GM23338 (cell line): ENCODE measurements at regions not wholly inside any gene's neighbourhood (a gene's known extent, or its start where the extent isn't known, plus 50 kb on each side); places are given as distances from the start of the nearest gene placed in this dataset.
A peak's percentile ranks its signal among the peaks of the same experiment; 100 is the strongest.

Source experiments
- ATAC-seq: fragments of 200-7000 bp; cut with Tn5 transposase; 3 replicates; pipeline ENCODE4 v1.9.1; 2020
- DNase-seq: peaks from one replicate; pipeline ENCODE4 v3.0.0-alpha.2; 2015; ENCODE audit warnings: low spot score
- H2AFZ ChIP-seq: fragments of 200-600 bp; sonication (generic); 2 replicates; pipeline ENCODE4 v1.8.0; 2016; ENCODE audit warnings: antibody characterized with exemption, mild to moderate bottlenecking, moderate library complexity
- H3F3A ChIP-seq: fragments of 200-600 bp; sonication (generic); replicated peaks from 2 replicates; pipeline ENCODE4 v1.8.0; 2017; ENCODE audit warnings: antibody characterized with exemption, mixed run types, low read depth
- H3K27ac ChIP-seq: fragments of 200-600 bp; sonication (generic); 2 replicates; pipeline ENCODE4 v1.6.1; 2016; ENCODE audit warnings: low read depth
- H3K27me3 ChIP-seq: fragments of 200-600 bp; sonication (generic); 2 replicates; pipeline ENCODE4 v1.8.0; 2016; ENCODE audit warnings: mild to moderate bottlenecking, mixed run types, moderate library complexity; ENCODE audit not compliant: insufficient read depth
- H3K36me3 ChIP-seq: fragments of 200-600 bp; sonication (generic); 2 replicates; pipeline ENCODE4 v1.8.0; 2016; ENCODE audit warnings: mild to moderate bottlenecking; ENCODE audit not compliant: insufficient read depth
- H3K4me1 ChIP-seq: fragments of 200-600 bp; sonication (generic); 2 replicates; pipeline ENCODE4 v1.8.0; 2016; ENCODE audit warnings: mild to moderate bottlenecking, moderate library complexity; ENCODE audit not compliant: insufficient read depth
- H3K4me2 ChIP-seq: fragments of 200-600 bp; sonication (generic); 2 replicates; pipeline ENCODE4 v1.7.1; 2017; ENCODE audit warnings: mixed run types
- H3K4me3 ChIP-seq: fragments of 200-600 bp; sonication (generic); 2 replicates; pipeline ENCODE4 v1.6.1; 2016; ENCODE audit warnings: mixed run types
- H3K79me2 ChIP-seq: fragments of 200-600 bp; sonication (generic); replicated peaks from 2 replicates; pipeline ENCODE4 v1.8.0; 2017; ENCODE audit warnings: mild to moderate bottlenecking; ENCODE audit not compliant: insufficient read depth
- H3K9me2 ChIP-seq: fragments of 200-600 bp; sonication (generic); 2 replicates; pipeline ENCODE4 v1.8.0; 2017; ENCODE audit not compliant: insufficient read depth
- H4K20me1 ChIP-seq: fragments of 200-600 bp; sonication (generic); replicated peaks from 2 replicates; pipeline ENCODE4 v1.8.0; 2017; ENCODE audit warnings: mild to moderate bottlenecking; ENCODE audit not compliant: insufficient read depth
- H3K27ac Mint-ChIP-seq: 2 replicates; pipeline ENCODE4 v1.8.0; 2020; ENCODE audit warnings: inconsistent platforms, mild to moderate bottlenecking, moderate library complexity, mixed read lengths
- H3K27me3 Mint-ChIP-seq: 3 replicates; pipeline ENCODE4 v1.8.0; 2022; ENCODE audit warnings: low read depth, mild to moderate bottlenecking, moderate library complexity, mixed read lengths, inconsistent platforms; ENCODE audit not compliant: insufficient read depth, poor library complexity
- H3K36me3 Mint-ChIP-seq: 3 replicates; pipeline ENCODE4 v1.8.0; 2021; ENCODE audit warnings: low read depth, mild to moderate bottlenecking, inconsistent platforms, moderate library complexity, mixed read lengths
- H3K4me1 Mint-ChIP-seq: 3 replicates; pipeline ENCODE4 v1.8.0; 2020; ENCODE audit warnings: mild to moderate bottlenecking, inconsistent platforms, mixed read lengths
- H3K4me3 Mint-ChIP-seq: 3 replicates; pipeline ENCODE4 v1.8.0; 2021; ENCODE audit warnings: moderate library complexity, mild to moderate bottlenecking, inconsistent platforms, mixed read lengths
- H3K9me3 Mint-ChIP-seq: 3 replicates; pipeline ENCODE4 v1.8.0; 2020; ENCODE audit warnings: moderate library complexity, mild to moderate bottlenecking, inconsistent platforms, mixed read lengths
- CREB1 ChIP-seq: fragments of 250-450 bp; sonication (Bioruptor Pico); IDR thresholded peaks from 2 replicates; pipeline ENCODE4 v1.5.0; 2020; ENCODE audit warnings: low read depth, mild to moderate bottlenecking, moderate library complexity
- ETS1 ChIP-seq: IDR thresholded peaks from 2 replicates; pipeline ENCODE4 v1.6.1; 2016; ENCODE audit warnings: antibody characterized with exemption
- EZH2 ChIP-seq: fragments of 200-600 bp; sonication (generic); IDR thresholded peaks from one replicate; pipeline ENCODE4 v1.8.0; 2017; ENCODE audit warnings: antibody characterized with exemption, mild to moderate bottlenecking, low read depth; ENCODE audit not compliant: unreplicated experiment
- EZH2phosphoT487 ChIP-seq: fragments of 200-600 bp; sonication (generic); IDR thresholded peaks from one replicate; pipeline ENCODE4 v1.8.1; 2018; ENCODE audit warnings: antibody characterized with exemption; ENCODE audit not compliant: unreplicated experiment
- JUNB ChIP-seq: IDR thresholded peaks from one replicate; pipeline ENCODE4 v1.6.1; 2016; ENCODE audit warnings: antibody characterized with exemption; ENCODE audit not compliant: unreplicated experiment
- NANOG ChIP-seq: IDR thresholded peaks from 2 replicates; pipeline ENCODE4 v1.6.1; 2016; ENCODE audit warnings: antibody characterized with exemption, borderline replicate concordance
- POLR2AphosphoS5 ChIP-seq: IDR thresholded peaks from 2 replicates; pipeline ENCODE4 v1.6.1; 2016; ENCODE audit warnings: antibody characterized with exemption, low read depth
- REST ChIP-seq: IDR thresholded peaks from one replicate; pipeline ENCODE4 v1.6.1; 2018; ENCODE audit warnings: antibody characterized with exemption; ENCODE audit not compliant: unreplicated experiment
- STAT1 ChIP-seq: IDR thresholded peaks from one replicate; pipeline ENCODE4 v1.6.1; 2016; ENCODE audit warnings: antibody characterized with exemption; ENCODE audit not compliant: unreplicated experiment
- ZNF114 ChIP-seq: fragments of 250-450 bp; sonication (Bioruptor Pico); IDR thresholded peaks from 2 replicates; pipeline ENCODE4 v1.5.0; 2020; ENCODE audit warnings: mild to moderate bottlenecking, moderate library complexity
- ZNF331 ChIP-seq: fragments of 250-450 bp; sonication (Bioruptor Pico); IDR thresholded peaks from 2 replicates; pipeline ENCODE4 v1.5.0; 2020; ENCODE audit warnings: low read depth, mild to moderate bottlenecking, moderate library complexity
- ZNF462 ChIP-seq: fragments of 250-450 bp; sonication (Bioruptor Pico); IDR thresholded peaks from 2 replicates; pipeline ENCODE4 v1.5.0; 2020; ENCODE audit warnings: mild to moderate bottlenecking, moderate library complexity

GRCh38 chr9:119736491-119737454, 367.5 kb upstream of the BRINP1 start:
- Histone ChIP-seq H3K36me3 (no peaks in the 10 kb centered on the region), H4K20me1 (no peaks in the 10 kb centered on the region; the same call in 1 of the 2 replicates), H3K4me3 (no peak overlapping the region), H3K27me3 (no peaks in the 10 kb centered on the region), H3K27ac (no peak overlapping the region), H3K4me2 (no peak overlapping the region), H3F3A (no peaks in the 10 kb centered on the region), H3K4me1 (no peaks in the 10 kb centered on the region), H2AFZ (peak overlapping the region; percentile 32; the same call in 1 of the 2 replicates), H3K9me2 (no peaks in the 10 kb centered on the region), H3K79me2 (no peaks in the 10 kb centered on the region)
- Mint-ChIP-seq H3K27ac (no peak overlapping the region), H3K27me3 (peaks cover 1% of the 10 kb centered on the region), H3K4me1 (peaks cover 4% of the 10 kb centered on the region; the same call in 1 of the 3 replicates), H3K36me3 (peaks cover 3% of the 10 kb centered on the region; the same call in 2 of the 3 replicates), H3K4me3 (no peak overlapping the region), H3K9me3 (peaks cover 15% of the 10 kb centered on the region; the same call in 2 of the 3 replicates)
- TF ChIP-seq STAT1 (no peak), CREB1 (CRISPR knock-in tag) (no peak), REST (no peak), EZH2phosphoT487 (no peak), NANOG (no peak), EZH2 (no peak), JUNB (no peak), ETS1 (no peak), ZNF331 (CRISPR knock-in tag) (no peak), ZNF462 (CRISPR knock-in tag) (no peak), ZNF114 (CRISPR knock-in tag) (no peak), POLR2AphosphoS5 (no peak)
- ATAC-seq (peak; percentile 28; the same call in 1 of the 3 replicates), DNase-seq (no peak)
